HG03159 (cell line): ENCODE measurements at regions not wholly inside any gene's neighbourhood (a gene's known extent, or its start where the extent isn't known, plus 50 kb on each side); places are given as distances from the start of the nearest gene placed in this dataset.

Source experiments
- ATAC-seq: cut with Tn5 transposase; IDR thresholded peaks from one replicate; pipeline ENCODE4 v1.9.1; 2021; ENCODE audit warnings: mild to moderate bottlenecking, moderate library complexity; ENCODE audit not compliant: unreplicated experiment

GRCh38 chr12:125193376-125194152, 128.3 kb downstream of the AACS start:
- no peak for ATAC-seq

GRCh38 chr12:125194163-125194773, 129.0 kb downstream of the AACS start:
- no peak for ATAC-seq

- no peak for ATAC-seq
Observed at GRCh38 chr12:125194987-125195386, 129.8 kb downstream of the AACS start.

- no peak for ATAC-seq
Observed at GRCh38 chr12:125197326-125197725, 132.1 kb downstream of the AACS start.

- no peak for ATAC-seq
Observed at GRCh38 chr12:125198652-125199051, 133.4 kb downstream of the AACS start.

- ATAC-seq = no peak
Observed at GRCh38 chr12:125201090-125201489, 135.9 kb downstream of the AACS start.

GRCh38 chr12:125201940-125202339, 136.7 kb downstream of the AACS start:
- ATAC-seq = no peak

- no peak for ATAC-seq
Observed at GRCh38 chr12:125202421-125202820, 137.2 kb downstream of the AACS start.

GRCh38 chr12:125203145-125203765, 138.0 kb downstream of the AACS start:
- ATAC-seq = peak; percentile 79

GRCh38 chr12:125205386-125205785, 140.2 kb downstream of the AACS start:
- ATAC-seq = no peak

GRCh38 chr12:125206711-125207110, 141.5 kb downstream of the AACS start:
- ATAC-seq = no peak

GRCh38 chr12:125208334-125208733, 143.1 kb downstream of the AACS start:
- no peak for ATAC-seq

GRCh38 chr12:125208942-125209341, 143.7 kb downstream of the AACS start:
- no peak for ATAC-seq

GRCh38 chr12:125210104-125210755, 145.0 kb downstream of the AACS start:
- ATAC-seq = no peak

GRCh38 chr12:125211464-125211863, 146.2 kb downstream of the AACS start:
- ATAC-seq = no peak

GRCh38 chr12:125214289-125214688, 149.1 kb downstream of the AACS start:
- no peak for ATAC-seq

GRCh38 chr12:125216756-125217155, 151.5 kb downstream of the AACS start:
- no peak for ATAC-seq

GRCh38 chr12:125217308-125217707, 152.1 kb downstream of the AACS start:
- ATAC-seq = no peak

GRCh38 chr12:125218952-125219351, 153.7 kb downstream of the AACS start:
- ATAC-seq = no peak

GRCh38 chr12:125220404-125221273, 155.4 kb downstream of the AACS start:
- ATAC-seq = no peak

GRCh38 chr12:125221602-125222001, 156.4 kb downstream of the AACS start:
- no peak for ATAC-seq
